Stimulated activated naive CD8-positive, alpha-beta T cell treated with anti-CD3 and anti-CD28 coated beads, Interleukin-15, amount 100 ng/mL, for 72 hours (primary cell): ENCODE measurements at regions not wholly inside any gene's neighbourhood (a gene's known extent, or its start where the extent isn't known, plus 50 kb on each side); places are given as distances from the start of the nearest gene placed in this dataset.
"Not testable (repeated sequence)": the region's sequence is repeated elsewhere in the genome, so short reads cannot be mapped to it uniquely, and the experiment has no call there.

Experiments
- ATAC-seq: fragments of 150-1000 bp; cut with Tn5 transposase; 2 replicates; pipeline ENCODE4 v1.10.0; 2021; ENCODE audit warnings: mild to moderate bottlenecking, moderate library complexity
- DNase-seq, 2 donors: peaks; one replicate each; pipeline ENCODE4 v3.0.0; 2021 to 2022
- H3K27ac Mint-ChIP-seq, 2 donors: one replicate each; pipeline ENCODE4 v1.8.0; 2022; ENCODE audit warnings: mild to moderate bottlenecking in 2 of 2, mixed read lengths in 2 of 2, moderate library complexity in 2 of 2
- H3K27me3 Mint-ChIP-seq: one replicate; pipeline ENCODE4 v1.8.0; 2022; ENCODE audit warnings: mixed read lengths
- H3K4me1 Mint-ChIP-seq: one replicate; pipeline ENCODE4 v1.8.0; 2022; ENCODE audit warnings: mild to moderate bottlenecking, mixed read lengths
- H3K4me3 Mint-ChIP-seq, 2 donors: one replicate each; pipeline ENCODE4 v1.8.0; 2022; ENCODE audit warnings: mild to moderate bottlenecking in 2 of 2, mixed read lengths in 2 of 2, moderate library complexity in 1 of 2
- H3K9me3 Mint-ChIP-seq, 2 donors: one replicate each; pipeline ENCODE4 v1.8.0; 2022; ENCODE audit warnings: mixed read lengths in 2 of 2

GRCh38 chr3:135368781-135369180 lies 573.7 kb downstream of the EPHB1 start:
- Mint-ChIP-seq H3K4me3 (no peak overlapping the region), H3K4me1 (no peaks in the 10 kb centered on the region), H3K9me3 (peaks cover 0 to 5% of the 10 kb centered on the region in 2 donors), H3K27ac (no peak overlapping the region), H3K27me3 (no peaks in the 10 kb centered on the region)
- DNase-seq (no peak), ATAC-seq (no peak)

- no peaks in the 10 kb centered on the region for H3K27me3 Mint-ChIP-seq
Observed at GRCh38 chr3:135374571-135374970, 579.5 kb downstream of the EPHB1 start.

GRCh38 chr3:135382188-135382587 lies 583.3 kb upstream of the PPP2R3A start:
- Mint-ChIP-seq H3K27ac (no peak overlapping the region), H3K4me3 (no peak overlapping the region), H3K9me3 (no peaks in the 10 kb centered on the region), H3K27me3 (no peaks in the 10 kb centered on the region), H3K4me1 (no peaks in the 10 kb centered on the region)
- ATAC-seq (no peak), DNase-seq (no peak)

More at GRCh38 chr3:135374571-135374970, 579.5 kb downstream of the EPHB1 start:
- no peak overlapping the region for H3K4me3 Mint-ChIP-seq
- H3K9me3 Mint-ChIP-seq: peaks cover 11 to 17% of the 10 kb centered on the region in 2 donors
- ATAC-seq (no peak), DNase-seq (no peak)
- H3K4me1 Mint-ChIP-seq: no peaks in the 10 kb centered on the region
- H3K27ac Mint-ChIP-seq: no peak overlapping the region

GRCh38 chr3:135382621-135383020 lies 582.9 kb upstream of the PPP2R3A start:
- no peak for ATAC-seq
- no peaks in the 10 kb centered on the region for H3K27me3 Mint-ChIP-seq
- DNase-seq: no peak
- H3K4me3 Mint-ChIP-seq: no peak overlapping the region
- no peaks in the 10 kb centered on the region for H3K4me1 Mint-ChIP-seq
- no peaks in the 10 kb centered on the region for H3K9me3 Mint-ChIP-seq
- no peak overlapping the region for H3K27ac Mint-ChIP-seq

GRCh38 chr3:135383301-135383700 lies 582.2 kb upstream of the PPP2R3A start:
- no peak overlapping the region for H3K4me3 Mint-ChIP-seq
- no peak for ATAC-seq

GRCh38 chr3:135392151-135392550 lies 573.4 kb upstream of the PPP2R3A start:
- H3K27me3 Mint-ChIP-seq: no peaks in the 10 kb centered on the region
- H3K4me3 Mint-ChIP-seq: no peak overlapping the region
- ATAC-seq (no peak), DNase-seq (no peak)
- H3K9me3 Mint-ChIP-seq: peaks cover 20 to 24% of the 10 kb centered on the region in 2 donors
- H3K27ac Mint-ChIP-seq: no peak overlapping the region
- no peaks in the 10 kb centered on the region for H3K4me1 Mint-ChIP-seq

More at GRCh38 chr3:135383301-135383700, 582.2 kb upstream of the PPP2R3A start:
- Mint-ChIP-seq H3K9me3 (no peaks in the 10 kb centered on the region), H3K27ac (no peak overlapping the region), H3K4me1 (no peaks in the 10 kb centered on the region), H3K27me3 (no peaks in the 10 kb centered on the region)
- no peak for DNase-seq

- no peak overlapping the region for H3K4me3 Mint-ChIP-seq
Observed at GRCh38 chr3:135393159-135393558, 572.4 kb upstream of the PPP2R3A start.

GRCh38 chr3:135393898-135394525 lies 571.5 kb upstream of the PPP2R3A start:
- Mint-ChIP-seq H3K27ac (no peak overlapping the region), H3K27me3 (no peaks in the 10 kb centered on the region), H3K9me3 (peaks cover 23 to 24% of the 10 kb centered on the region in 2 donors), H3K4me3 (no peak overlapping the region), H3K4me1 (no peaks in the 10 kb centered on the region)
- ATAC-seq (no peak), DNase-seq (no peak)

More at GRCh38 chr3:135393159-135393558, 572.4 kb upstream of the PPP2R3A start:
- Mint-ChIP-seq H3K27me3 (no peaks in the 10 kb centered on the region), H3K4me1 (no peaks in the 10 kb centered on the region), H3K27ac (no peak overlapping the region), H3K9me3 (peaks cover 20 to 24% of the 10 kb centered on the region in 2 donors)
- ATAC-seq (no peak), DNase-seq (no peak)

- no peak for DNase-seq
- Mint-ChIP-seq H3K4me3 (no peak overlapping the region), H3K27ac (no peak overlapping the region), H3K9me3 (no peaks in the 10 kb centered on the region), H3K4me1 (no peaks in the 10 kb centered on the region), H3K27me3 (no peaks in the 10 kb centered on the region)
- no peak for ATAC-seq
Observed at GRCh38 chr3:135412475-135412874, 553.1 kb upstream of the PPP2R3A start.

- no peak for ATAC-seq
- DNase-seq: no peak
- Mint-ChIP-seq H3K4me3 (no peak overlapping the region), H3K27ac (no peak overlapping the region), H3K4me1 (no peaks in the 10 kb centered on the region), H3K27me3 (no peaks in the 10 kb centered on the region), H3K9me3 (no peaks in the 10 kb centered on the region)
Observed at GRCh38 chr3:135416182-135416581, 549.3 kb upstream of the PPP2R3A start.

GRCh38 chr3:135419155-135419554 lies 546.4 kb upstream of the PPP2R3A start:
- no peaks in the 10 kb centered on the region for H3K9me3 Mint-ChIP-seq
- H3K4me3 Mint-ChIP-seq: no peak overlapping the region
- no peak overlapping the region for H3K27ac Mint-ChIP-seq
- DNase-seq: no peak
- H3K27me3 Mint-ChIP-seq: no peaks in the 10 kb centered on the region
- no peak for ATAC-seq
- H3K4me1 Mint-ChIP-seq: no peaks in the 10 kb centered on the region

GRCh38 chr3:135426508-135426907 lies 539.0 kb upstream of the PPP2R3A start:
- H3K4me1 Mint-ChIP-seq: no peaks in the 10 kb centered on the region
- H3K4me3 Mint-ChIP-seq: no peak overlapping the region
- no peak for DNase-seq
- ATAC-seq: no peak
- H3K27me3 Mint-ChIP-seq: no peaks in the 10 kb centered on the region
- no peak overlapping the region for H3K27ac Mint-ChIP-seq
- H3K9me3 Mint-ChIP-seq: no peaks in the 10 kb centered on the region

GRCh38 chr3:135432402-135432801 lies 533.1 kb upstream of the PPP2R3A start:
- no peaks in the 10 kb centered on the region for H3K27me3 Mint-ChIP-seq
- peaks cover 4 to 8% of the 10 kb centered on the region in 2 donors for H3K9me3 Mint-ChIP-seq
- ATAC-seq (no peak), DNase-seq (no peak)
- no peaks in the 10 kb centered on the region for H3K4me1 Mint-ChIP-seq
- no peak overlapping the region for H3K27ac Mint-ChIP-seq
- no peak overlapping the region for H3K4me3 Mint-ChIP-seq

- ATAC-seq, H3K4me3 Mint-ChIP-seq, H3K4me1 Mint-ChIP-seq, H3K27ac Mint-ChIP-seq, DNase-seq, H3K27me3 Mint-ChIP-seq: not testable (repeated sequence)
- H3K9me3 Mint-ChIP-seq: peaks cover 9 to 15% of the 10 kb centered on the region in 2 donors
Observed at GRCh38 chr3:135438889-135439597, 526.5 kb upstream of the PPP2R3A start.

- DNase-seq, H3K4me3 Mint-ChIP-seq, H3K4me1 Mint-ChIP-seq, H3K27me3 Mint-ChIP-seq, ATAC-seq, H3K27ac Mint-ChIP-seq: not testable (repeated sequence)
- peaks cover 9 to 14% of the 10 kb centered on the region in 2 donors for H3K9me3 Mint-ChIP-seq
Observed at GRCh38 chr3:135439632-135440031, 525.9 kb upstream of the PPP2R3A start.

GRCh38 chr3:135440233-135440632 lies 525.3 kb upstream of the PPP2R3A start:
- no peak overlapping the region for H3K27ac Mint-ChIP-seq
- H3K4me1 Mint-ChIP-seq: no peaks in the 10 kb centered on the region
- H3K9me3 Mint-ChIP-seq: peaks cover 5 to 8% of the 10 kb centered on the region in 2 donors
- H3K27me3 Mint-ChIP-seq: no peaks in the 10 kb centered on the region
- ATAC-seq: no peak
- DNase-seq: no peak
- no peak overlapping the region for H3K4me3 Mint-ChIP-seq
